ENCODE measurements at regions not wholly inside any gene's neighbourhood (a gene's known extent, or its start where the extent isn't known, plus 50 kb on each side); places are given as distances from the start of the nearest gene placed in this dataset.

GRCh38 chr4:26028133-26028792, 114.2 kb downstream of the SMIM20 start:
- TF ChIP-seq CTCF (IDR thresholded peaks at IDR 0.05) = no peak
- Histone ChIP-seq H3K9ac (ENCODE audit: insufficient read depth, low read length, poor library complexity, severe bottlenecking) (no peak overlapping the region), H4K20me1 (ENCODE audit: insufficient read depth, low read length) (no peaks in the 10 kb centered on the region), H3K79me2 (ENCODE audit: insufficient read depth, low read length) (no peaks in the 10 kb centered on the region), H3K4me1 (ENCODE audit: control insufficient read depth in 1 of 2, insufficient read depth in 2 of 2, low read length in 2 of 2) (no peaks in the 10 kb centered on the region), H3K4me3 (replicated peaks in 1 of 3; ENCODE audit: low read depth in 2 of 3, low read length in 3 of 3) (no peak overlapping the region), H2AFZ (ENCODE audit: insufficient read depth, low read depth, low read length, poor library complexity, severe bottlenecking) (no peak overlapping the region), H3K36me3 (replicated peaks in 1 of 2; ENCODE audit: control insufficient read depth in 1 of 2, insufficient read depth in 2 of 2, low read length in 2 of 2) (no peaks in the 10 kb centered on the region), H3K4me2 (replicated peaks; ENCODE audit: extremely low read depth, low read length, poor library complexity, severe bottlenecking) (no peak overlapping the region), H3K9me3 (replicated peaks in 1 of 2; ENCODE audit: control insufficient read depth in 1 of 2, insufficient read depth in 1 of 2, low read length in 2 of 2) (no peaks in the 10 kb centered on the region), H3K27me3 (ENCODE audit: control insufficient read depth in 2 of 2, insufficient read depth in 2 of 2, low read length in 2 of 2) (peaks cover 10 to 21% of the 10 kb centered on the region in 2 donors), H3K27ac (ENCODE audit: low read depth in 1 of 2, low read length in 2 of 2) (no peak overlapping the region)
- H3K27ac Mint-ChIP-seq = peak overlapping the region in 1 of 7 donors; percentile 62
- peaks cover 7% of the 10 kb centered on the region for H3K4me1 Mint-ChIP-seq
- intact Hi-C loops (cut with micrococcal nuclease) = loop anchor here (2.0 to 5.0 kb wide), 2 partner anchors 383 to 384 kb away; no protein-coding TSS in a partner anchor
- no peak for DNase-seq
- no peak overlapping the region for H3K4me3 Mint-ChIP-seq
- H3K9me3 Mint-ChIP-seq = peaks cover 0 to 2% (median 0%) of the 10 kb centered on the region in 7 donors
- H3K27me3 Mint-ChIP-seq (ENCODE audit: low read depth in 3 of 3) = peaks cover 25 to 39% (median 39%) of the 10 kb centered on the region in 3 donors
- no peaks in the 10 kb centered on the region for H3K36me3 Mint-ChIP-seq
- WGBS (ENCODE audit: insufficient coverage) = 91% methylated on average over 22 of the region's 22 CpGs

GRCh38 chr4:26028793-26029567, 115.0 kb downstream of the SMIM20 start:
- peaks cover 7% of the 10 kb centered on the region for H3K4me1 Mint-ChIP-seq
- H3K79me2 ChIP-seq (ENCODE audit: insufficient read depth, low read length) = no peaks in the 10 kb centered on the region
- no peak overlapping the region for H3K4me3 ChIP-seq (replicated peaks in 1 of 3; ENCODE audit: low read depth in 2 of 3, low read length in 3 of 3)
- peaks cover 23 to 36% (median 35%) of the 10 kb centered on the region in 3 donors for H3K27me3 Mint-ChIP-seq (ENCODE audit: low read depth in 3 of 3)
- 19% methylated on average over 35 of the region's 39 CpGs for WGBS (ENCODE audit: insufficient coverage)
- peaks cover 4 to 17% of the 10 kb centered on the region in 2 donors for H3K27me3 ChIP-seq (ENCODE audit: control insufficient read depth in 2 of 2, insufficient read depth in 2 of 2, low read length in 2 of 2)
- no peak overlapping the region for H3K9ac ChIP-seq (ENCODE audit: insufficient read depth, low read length, poor library complexity, severe bottlenecking)
- H3K4me3 Mint-ChIP-seq = peak overlapping the region; percentile 4 to 36
- peak overlapping the region in 2 of 7 donors; percentile 8 to 62 for H3K27ac Mint-ChIP-seq
- H3K36me3 ChIP-seq (replicated peaks in 1 of 2; ENCODE audit: control insufficient read depth in 1 of 2, insufficient read depth in 2 of 2, low read length in 2 of 2) = no peaks in the 10 kb centered on the region
- H3K9me3 ChIP-seq (replicated peaks in 1 of 2; ENCODE audit: control insufficient read depth in 1 of 2, insufficient read depth in 1 of 2, low read length in 2 of 2) = no peaks in the 10 kb centered on the region
- H3K4me1 ChIP-seq (ENCODE audit: control insufficient read depth in 1 of 2, insufficient read depth in 2 of 2, low read length in 2 of 2) = no peaks in the 10 kb centered on the region
- peak; percentile 43 to 63 (median 48) for DNase-seq
- no peaks in the 10 kb centered on the region for H3K36me3 Mint-ChIP-seq
- H3K4me2 ChIP-seq (replicated peaks; ENCODE audit: extremely low read depth, low read length, poor library complexity, severe bottlenecking) = peak overlapping the region; percentile 23
- H4K20me1 ChIP-seq (ENCODE audit: insufficient read depth, low read length) = no peaks in the 10 kb centered on the region
- TF ChIP-seq CTCF (IDR thresholded peaks at IDR 0.05) = peak; percentile 76
- peaks cover 0 to 2% (median 0%) of the 10 kb centered on the region in 7 donors for H3K9me3 Mint-ChIP-seq
- intact Hi-C loops (cut with micrococcal nuclease) = loop anchor here (2.0 to 5.0 kb wide), 2 partner anchors 382 to 383 kb away; no protein-coding TSS in a partner anchor
- no peak overlapping the region for H2AFZ ChIP-seq (ENCODE audit: insufficient read depth, low read depth, low read length, poor library complexity, severe bottlenecking)
- no peak overlapping the region for H3K27ac ChIP-seq (ENCODE audit: low read depth in 1 of 2, low read length in 2 of 2)

All from CD14-positive monocyte (primary cell).